H1 (cell line): ENCODE measurements at regions not wholly inside any gene's neighbourhood (a gene's known extent, or its start where the extent isn't known, plus 50 kb on each side); places are given as distances from the start of the nearest gene placed in this dataset.

Experiments used
- ATF3 ChIP-seq: IDR thresholded peaks from 2 replicates; pipeline ENCODE4 v1.6.1; 2011; ENCODE audit warnings: low read depth, mild to moderate bottlenecking, low read length; ENCODE audit not compliant: insufficient read depth
- GABPA ChIP-seq: IDR thresholded peaks from 2 replicates; pipeline ENCODE4 v1.6.1; 2011; ENCODE audit warnings: mild to moderate bottlenecking, low read length, moderate library complexity, borderline replicate concordance; ENCODE audit not compliant: insufficient read depth
- JUND ChIP-seq: IDR thresholded peaks from 2 replicates; pipeline ENCODE4 v1.6.1; 2011; ENCODE audit warnings: mild to moderate bottlenecking, improper control_type of control experiment, low read length
- KDM5A ChIP-seq: fragments of 200-600 bp; IDR thresholded peaks from 2 replicates; pipeline ENCODE4 v1.7.1; 2012; ENCODE audit warnings: mild to moderate bottlenecking, low read length, inconsistent platforms, mixed read lengths
- NRF1 ChIP-seq: IDR thresholded peaks from 2 replicates; pipeline ENCODE4 v1.6.1; 2011; ENCODE audit warnings: mild to moderate bottlenecking, low read depth, low read length, improper control_type of control experiment

- TF ChIP-seq KDM5A: no peak
- no peak for TF ChIP-seq NRF1
- no peak for TF ChIP-seq JUND
- no peak for TF ChIP-seq ATF3
- no peak for TF ChIP-seq GABPA
- TF ChIP-seq, all 59 proteins: peak for 0
Observed at GRCh38 chr14:26987744-26988363, 390.0 kb upstream of the NOVA1 start (continued).
